Adrenal gland (tissue), 9 donors: ENCODE measurements at regions not wholly inside any gene's neighbourhood (a gene's known extent, or its start where the extent isn't known, plus 50 kb on each side); places are given as distances from the start of the nearest gene placed in this dataset.
"Not testable (repeated sequence)": the region's sequence is repeated elsewhere in the genome, so short reads cannot be mapped to it uniquely, and the experiment has no call there.

Experiments used
- DNase-seq, 7 donors: peaks; one replicate each; pipeline ENCODE4 v3.0.0-alpha.2; 2019 to 2020
- H3K27ac ChIP-seq, 5 donors: fragments of 200-600 bp; sonication (generic) in 4 of 5; 1 replicate in 3 of 5; 2 replicates in 2 of 5; pipeline versions ENCODE4 v1.5.1 to v1.8.0; 2016 to 2020; ENCODE audit warnings: mild to moderate bottlenecking in 1 of 5
- H3K27me3 ChIP-seq: fragments of 200-600 bp; 2 replicates; pipeline ENCODE4 v1.8.0; 2021
- H3K36me3 ChIP-seq, 2 donors: fragments of 200-600 bp; replicated peaks in 1 of 2; 1 replicate in 1 of 2; 2 replicates in 1 of 2; pipeline versions ENCODE4 v1.5.1 to v1.8.0; 2018 to 2022
- H3K4me1 ChIP-seq, 2 donors: fragments of 200-600 bp; replicated peaks in 1 of 2; 1 replicate in 1 of 2; 2 replicates in 1 of 2; pipeline versions ENCODE4 v1.5.1 to v1.8.0; 2018 to 2021
- H3K4me3 ChIP-seq, 4 donors: fragments of 200-600 bp; sonication (generic) in 3 of 4; one replicate each; pipeline ENCODE4 v1.5.1; 2016 to 2018
- H3K9me3 ChIP-seq, 3 donors: fragments of 200-600 bp; sonication (generic) in 1 of 3; replicated peaks in 1 of 3; 1 replicate in 2 of 3; 2 replicates in 1 of 3; pipeline versions ENCODE4 v1.5.1 to v1.8.0; 2016 to 2021
- POLR2A ChIP-seq, 2 donors: fragments of 450-650 bp; IDR thresholded peaks; one replicate each; pipeline ENCODE4 v1.6.1; 2017; ENCODE audit warnings: antibody characterized with exemption in 2 of 2, mild to moderate bottlenecking in 2 of 2, moderate library complexity in 1 of 2
- WGBS, 4 donors: extraction: QIAGEN DNeasy Blood & Tissue Kit in 2 of 4; methylation state at CpG; one replicate each; pipeline versions ENCODE4 v1.1.5 to v1.1.7; 2013 to 2017; 5-methylcytosine and 5-hydroxymethylcytosine counted together
- intact Hi-C, 2 donors: fragments of 100-400 bp; cut with DNase I; formaldehyde crosslinking; loops; one replicate each; pipeline versions ENCODE4 v1.14.1 to v1.15.0; 2022 to 2023
- TF ChIP-seq, protein P1 (sequence below), 6 experiments: fragments of 450-650 bp in 4 of 6; fragments of 200-600 bp in 2 of 6; sonication (generic) in 1 of 6; IDR thresholded peaks; 1 replicate in 5 of 6; 2 replicates in 1 of 6; pipeline versions ENCODE4 v1.5.1 to v1.8.0; 2016 to 2021; ENCODE audit warnings: antibody characterized with exemption in 6 of 6, mild to moderate bottlenecking in 2 of 6, moderate library complexity in 1 of 6
- donor health status: healthy with polysubstance abuse.
- donor health status: Bipolar disorder and iron deficiency.
- donor health status: DM: yes; HTN: yes; CAD: no.
- donor health status: DM: no; HTN: no; CAD: no.
- donor health status: DM: no; HTN: no; CAD: no.

DNA sequence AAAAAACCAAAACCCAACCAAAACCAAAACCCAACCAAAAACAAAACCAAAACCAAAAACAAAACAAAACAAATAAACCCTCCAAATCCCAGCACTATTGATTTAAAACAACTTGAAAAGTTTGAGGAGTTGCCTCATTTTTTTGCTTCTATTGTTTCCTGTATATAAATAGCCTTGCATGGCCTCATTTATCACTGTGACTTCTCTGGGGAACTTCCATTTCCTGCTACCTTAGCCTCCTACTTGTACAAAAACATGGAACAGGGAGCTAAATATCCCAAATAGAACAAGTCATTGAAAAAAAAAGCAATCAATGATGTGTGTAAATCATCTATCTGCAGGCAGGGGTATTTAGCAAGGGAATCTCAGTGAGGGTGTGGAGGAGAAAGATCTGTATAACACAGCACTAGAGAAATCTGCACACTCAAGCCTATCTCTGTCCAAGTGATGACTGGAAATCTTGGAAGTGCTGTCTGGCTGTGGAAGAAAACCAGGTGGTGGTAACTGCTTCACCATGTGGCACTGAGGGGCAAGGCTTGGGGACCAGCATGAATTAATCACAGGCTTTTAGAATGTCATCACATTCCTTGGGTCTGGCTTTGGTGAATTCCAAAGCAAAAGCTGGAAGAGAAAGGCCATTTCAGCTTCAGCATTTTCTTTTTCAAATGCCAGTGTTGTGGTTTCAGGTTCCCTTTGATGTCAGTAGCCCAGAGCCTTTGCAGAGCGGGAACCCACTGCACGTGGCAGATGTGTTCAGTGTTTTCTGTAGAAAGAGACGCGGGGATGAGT is 349.5 kb upstream of the ZNF32 start:
- H3K9me3 ChIP-seq, result no peaks in the 10 kb centered on the region
- H3K36me3 ChIP-seq, result no peaks in the 10 kb centered on the region
- H3K27me3 ChIP-seq, result no peaks in the 10 kb centered on the region
- intact Hi-C loops, result no loop called here
- 72 to 94% (median 80%) methylated on average over 4 of the region's 4 CpGs for WGBS, 4 donors
- no peak overlapping the region for H3K4me3 ChIP-seq
- DNase-seq, result no peak
- peaks cover 0 to 14% of the 10 kb centered on the region in 2 donors for H3K4me1 ChIP-seq
- peak overlapping the region in 1 of 5 donors; percentile 5 for H3K27ac ChIP-seq
- TF ChIP-seq, protein P1, sequence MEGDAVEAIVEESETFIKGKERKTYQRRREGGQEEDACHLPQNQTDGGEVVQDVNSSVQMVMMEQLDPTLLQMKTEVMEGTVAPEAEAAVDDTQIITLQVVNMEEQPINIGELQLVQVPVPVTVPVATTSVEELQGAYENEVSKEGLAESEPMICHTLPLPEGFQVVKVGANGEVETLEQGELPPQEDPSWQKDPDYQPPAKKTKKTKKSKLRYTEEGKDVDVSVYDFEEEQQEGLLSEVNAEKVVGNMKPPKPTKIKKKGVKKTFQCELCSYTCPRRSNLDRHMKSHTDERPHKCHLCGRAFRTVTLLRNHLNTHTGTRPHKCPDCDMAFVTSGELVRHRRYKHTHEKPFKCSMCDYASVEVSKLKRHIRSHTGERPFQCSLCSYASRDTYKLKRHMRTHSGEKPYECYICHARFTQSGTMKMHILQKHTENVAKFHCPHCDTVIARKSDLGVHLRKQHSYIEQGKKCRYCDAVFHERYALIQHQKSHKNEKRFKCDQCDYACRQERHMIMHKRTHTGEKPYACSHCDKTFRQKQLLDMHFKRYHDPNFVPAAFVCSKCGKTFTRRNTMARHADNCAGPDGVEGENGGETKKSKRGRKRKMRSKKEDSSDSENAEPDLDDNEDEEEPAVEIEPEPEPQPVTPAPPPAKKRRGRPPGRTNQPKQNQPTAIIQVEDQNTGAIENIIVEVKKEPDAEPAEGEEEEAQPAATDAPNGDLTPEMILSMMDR (IDR thresholded peaks at IDR 0.05), result no peak
- no peak for TF ChIP-seq POLR2A (IDR thresholded peaks at IDR 0.05)

DNA sequence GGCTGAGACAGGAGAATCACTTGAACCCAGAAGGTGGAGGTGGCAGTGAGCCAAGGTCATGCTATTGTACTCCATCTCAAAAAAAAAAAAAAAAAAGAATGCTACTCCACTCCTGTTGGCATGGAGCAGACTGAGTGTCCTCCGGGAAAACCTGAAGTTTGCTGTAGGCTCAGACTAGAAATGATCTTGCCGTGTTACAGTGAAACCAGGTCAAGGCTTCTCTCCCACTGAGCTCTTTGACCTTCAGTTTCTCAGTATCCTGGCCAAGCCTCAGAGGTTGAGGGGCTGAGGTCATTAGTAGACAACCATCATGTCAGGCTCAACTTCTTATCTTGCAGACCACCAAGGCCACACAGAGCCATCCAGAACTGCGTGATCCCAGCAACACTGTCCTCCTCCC is 348.6 kb upstream of the ZNF32 start:
- no peak for TF ChIP-seq POLR2A (IDR thresholded peaks at IDR 0.05)
- TF ChIP-seq, protein P1 (IDR thresholded peaks at IDR 0.05), result no peak
- Histone ChIP-seq H3K4me3 (no peak overlapping the region), H3K27ac (no peak overlapping the region), H3K9me3 (no peaks in the 10 kb centered on the region), H3K4me1 (peaks cover 0 to 14% of the 10 kb centered on the region in 2 donors), H3K27me3 (no peaks in the 10 kb centered on the region), H3K36me3 (no peaks in the 10 kb centered on the region)
- 20 to 37% (median 32%) methylated on average over 3 of the region's 3 CpGs for WGBS, 4 donors
- peak in 4 of 7 donors; percentile 33 to 55 (median 46) for DNase-seq
- intact Hi-C loops, result no loop called here

DNA sequence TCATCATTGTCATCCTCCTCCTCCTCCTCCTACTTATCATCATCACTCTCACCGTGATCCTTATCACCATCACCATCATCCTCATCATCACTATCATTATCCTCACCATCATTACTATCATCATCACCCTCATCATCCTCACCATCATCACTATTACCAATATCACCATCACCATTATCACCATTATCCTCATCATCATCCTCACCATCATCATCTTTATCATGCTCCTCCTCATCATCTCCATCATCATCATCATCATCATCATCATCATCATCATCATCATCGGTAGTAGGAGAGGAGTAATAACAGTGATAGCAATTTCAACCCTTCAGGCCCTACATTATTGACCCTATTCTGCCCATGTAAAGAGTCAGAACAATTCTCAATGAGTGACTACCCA is 345.9 kb upstream of the ZNF32 start:
- no peaks in the 10 kb centered on the region for H3K9me3 ChIP-seq
- H3K4me1 ChIP-seq, result peaks cover 0 to 14% of the 10 kb centered on the region in 2 donors
- H3K27ac ChIP-seq, result no peak overlapping the region
- no peak for TF ChIP-seq POLR2A (IDR thresholded peaks at IDR 0.05)
- TF ChIP-seq, protein P1 (IDR thresholded peaks at IDR 0.05), result no peak
- no peaks in the 10 kb centered on the region for H3K27me3 ChIP-seq
- no peak overlapping the region for H3K4me3 ChIP-seq
- 92 to 100% (median 94%) methylated on average over 2 of the region's 2 CpGs for WGBS, 4 donors
- intact Hi-C loops, result no loop called here
- no peaks in the 10 kb centered on the region for H3K36me3 ChIP-seq
- DNase-seq, result no peak

DNA sequence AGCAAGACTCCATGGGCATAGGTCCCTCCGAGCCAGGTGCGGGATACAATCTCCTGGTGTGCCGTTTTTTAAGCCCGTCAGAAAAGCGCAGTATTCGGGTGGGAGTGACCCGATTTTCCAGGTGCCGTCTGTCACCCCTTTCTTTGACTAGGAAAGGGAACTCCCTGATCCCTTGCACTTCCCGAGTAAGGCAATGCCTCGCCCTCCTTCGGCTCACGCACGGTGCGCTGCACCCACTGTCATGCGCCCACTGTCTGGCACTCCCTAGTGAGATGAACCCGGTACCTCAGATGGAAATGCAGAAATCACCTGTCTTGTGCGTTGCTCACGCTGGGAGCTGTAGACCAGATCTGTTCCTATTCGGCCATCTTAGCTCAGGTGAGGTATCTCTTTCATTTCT is 344.1 kb upstream of the ZNF32 start:
- H3K27me3 ChIP-seq, H3K4me3 ChIP-seq, H3K27ac ChIP-seq, H3K9me3 ChIP-seq, intact Hi-C loops, DNase-seq, H3K4me1 ChIP-seq, H3K36me3 ChIP-seq: not testable (repeated sequence)
- 87 to 95% (median 91%) methylated on average over 15 to 19 of the region's 19 CpGs for WGBS, 4 donors

DNA sequence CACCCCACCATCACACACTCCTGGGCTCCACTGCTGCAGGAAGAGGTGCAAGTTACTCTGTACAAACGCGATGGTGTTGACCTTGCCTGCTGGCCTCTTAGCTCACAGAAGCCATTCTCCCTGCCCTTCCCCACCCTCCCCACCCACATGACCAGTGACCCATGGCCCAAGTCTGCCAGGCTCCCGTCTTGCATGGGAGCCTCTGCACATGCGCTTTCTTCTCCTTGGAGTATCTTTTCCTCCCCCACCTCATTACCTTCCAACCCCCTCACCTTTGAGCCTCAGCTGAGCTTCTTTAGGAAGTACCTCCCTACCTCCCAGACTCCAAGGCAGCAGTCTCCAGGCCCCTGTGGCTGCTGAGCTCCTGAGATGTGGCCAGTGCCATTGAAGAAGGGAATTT is 337.7 kb upstream of the ZNF32 start:
- intact Hi-C loops, result no loop called here
- Histone ChIP-seq H3K4me1 (no peaks in the 10 kb centered on the region), H3K27ac (no peak overlapping the region), H3K36me3 (no peaks in the 10 kb centered on the region), H3K27me3 (no peaks in the 10 kb centered on the region), H3K4me3 (no peak overlapping the region), H3K9me3 (no peaks in the 10 kb centered on the region)
- 75 to 79% (median 77%) methylated on average over 4 of the region's 4 CpGs for WGBS, 4 donors
- TF ChIP-seq POLR2A (IDR thresholded peaks at IDR 0.05), result no peak
- TF ChIP-seq, protein P1 (IDR thresholded peaks at IDR 0.05), result no peak
- no peak for DNase-seq
